Esophagus squamous epithelium (tissue), 5 donors: ENCODE measurements at regions not wholly inside any gene's neighbourhood (a gene's known extent, or its start where the extent isn't known, plus 50 kb on each side); places are given as distances from the start of the nearest gene placed in this dataset.

Experiments
- DNase-seq: peaks from one replicate; lab custom pipeline; 2025; lab: John Stamatoyannopoulos, UW
- H3K27ac ChIP-seq, 4 donors: fragments of 200-600 bp; sonication (generic); one replicate each; pipeline ENCODE4 v1.5.1; 2016 to 2019; ENCODE audit warnings: mild to moderate bottlenecking in 1 of 4
- H3K27me3 ChIP-seq, 4 donors: fragments of 200-600 bp; sonication (generic); 1 replicate in 3 of 4; 2 replicates in 1 of 4; pipeline versions ENCODE4 v1.5.1 to v1.6.0; 2017 to 2021; ENCODE audit warnings: antibody characterized with exemption in 1 of 4
- H3K36me3 ChIP-seq, 3 donors: fragments of 200-600 bp; sonication (generic); one replicate each; pipeline ENCODE4 v1.5.1; 2016 to 2019
- H3K4me1 ChIP-seq, 3 donors: fragments of 200-600 bp; sonication (generic); one replicate each; pipeline ENCODE4 v1.5.1; 2017 to 2019
- H3K4me3 ChIP-seq, 4 donors: fragments of 200-600 bp; sonication (generic); 1 replicate in 3 of 4; 2 replicates in 1 of 4; pipeline ENCODE4 v1.5.1; 2016 to 2019; ENCODE audit warnings: mild to moderate bottlenecking in 2 of 4, moderate library complexity in 1 of 4
- H3K9me3 ChIP-seq, 3 donors: fragments of 200-600 bp; sonication (generic); one replicate each; pipeline ENCODE4 v1.5.1; 2016 to 2019
- CTCF ChIP-seq, 6 experiments: fragments of 450-650 bp in 4 of 6; fragments of 200-600 bp in 2 of 6; sonication (generic) in 2 of 6; IDR thresholded peaks; one replicate each; pipeline ENCODE4 v1.5.1; 2016 to 2019; ENCODE audit warnings: antibody characterized with exemption in 6 of 6, mild to moderate bottlenecking in 4 of 6, moderate library complexity in 4 of 6
- POLR2A ChIP-seq, 4 donors: fragments of 450-650 bp; IDR thresholded peaks; one replicate each; pipeline ENCODE4 v1.6.1; 2017; ENCODE audit warnings: antibody characterized with exemption in 4 of 4, mild to moderate bottlenecking in 4 of 4, moderate library complexity in 3 of 4
- WGBS, 2 donors: methylation state at CpG; one replicate each; pipeline ENCODE4 v1.1.5; 2018; 5-methylcytosine and 5-hydroxymethylcytosine counted together
- intact Hi-C: fragments of 100-400 bp; cut with DNase I; formaldehyde crosslinking; loops from one replicate; pipeline ENCODE4 v1.15.0; 2022
- donor health status: DM: yes; HTN: yes; CAD: no.

DNA sequence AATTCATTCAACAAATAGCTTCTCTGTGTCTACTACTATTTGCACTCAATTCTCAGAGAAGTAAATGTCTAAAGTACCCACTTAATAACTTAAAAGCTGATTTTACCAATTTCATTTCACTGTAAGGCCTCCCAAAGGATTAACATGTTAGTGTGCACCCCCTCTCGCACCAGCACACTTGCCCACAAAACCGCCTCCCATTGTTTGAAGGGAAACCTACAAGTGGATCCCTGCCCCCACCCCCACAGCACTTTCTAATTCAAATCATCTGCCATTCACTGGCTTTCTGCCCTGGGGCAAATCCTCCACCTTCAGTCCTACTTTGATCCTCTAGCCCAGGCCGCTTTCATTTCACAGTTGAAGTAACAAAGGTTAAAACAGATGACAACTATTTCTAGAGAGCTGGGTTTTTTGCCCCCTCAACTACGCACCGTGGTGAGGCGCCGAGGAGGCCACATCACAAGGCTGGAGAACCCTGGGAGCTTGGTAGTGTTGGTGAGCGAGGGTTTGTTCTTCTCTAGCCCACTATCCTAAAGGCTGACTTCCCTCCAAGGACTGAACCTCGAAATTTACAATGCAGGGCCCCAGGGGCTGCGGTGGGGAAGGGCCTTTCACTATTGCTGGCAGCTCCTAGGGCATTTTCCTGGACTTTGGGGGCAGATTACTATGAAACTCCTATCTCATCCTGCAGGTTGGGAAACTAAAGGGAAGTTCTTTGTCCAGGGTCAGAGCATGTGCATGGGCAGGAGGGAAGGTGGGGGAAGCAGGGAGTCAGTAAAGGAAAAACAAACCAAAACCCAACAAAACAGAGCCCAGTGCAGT is 517.4 kb upstream of the ZMIZ1 start:
- peaks cover 0 to 32% (median 4%) of the 10 kb centered on the region in 3 donors for H3K4me1 ChIP-seq
- no peaks in the 10 kb centered on the region for H3K9me3 ChIP-seq
- 58 to 70% methylated on average over 3 to 9 of the region's 10 CpGs for WGBS, 2 donors
- peaks cover 0 to 7% (median 0%) of the 10 kb centered on the region in 4 donors for H3K27me3 ChIP-seq
- intact Hi-C loops: no loop called here
- no peaks in the 10 kb centered on the region for H3K36me3 ChIP-seq
- H3K27ac ChIP-seq: peak overlapping the region in 3 of 4 donors; percentile 43 to 81 (median 77)
- TF ChIP-seq CTCF (IDR thresholded peaks at IDR 0.05) (no peak), POLR2A (IDR thresholded peaks at IDR 0.05) (no peak)
- no peak for DNase-seq
- H3K4me3 ChIP-seq: no peak overlapping the region

DNA sequence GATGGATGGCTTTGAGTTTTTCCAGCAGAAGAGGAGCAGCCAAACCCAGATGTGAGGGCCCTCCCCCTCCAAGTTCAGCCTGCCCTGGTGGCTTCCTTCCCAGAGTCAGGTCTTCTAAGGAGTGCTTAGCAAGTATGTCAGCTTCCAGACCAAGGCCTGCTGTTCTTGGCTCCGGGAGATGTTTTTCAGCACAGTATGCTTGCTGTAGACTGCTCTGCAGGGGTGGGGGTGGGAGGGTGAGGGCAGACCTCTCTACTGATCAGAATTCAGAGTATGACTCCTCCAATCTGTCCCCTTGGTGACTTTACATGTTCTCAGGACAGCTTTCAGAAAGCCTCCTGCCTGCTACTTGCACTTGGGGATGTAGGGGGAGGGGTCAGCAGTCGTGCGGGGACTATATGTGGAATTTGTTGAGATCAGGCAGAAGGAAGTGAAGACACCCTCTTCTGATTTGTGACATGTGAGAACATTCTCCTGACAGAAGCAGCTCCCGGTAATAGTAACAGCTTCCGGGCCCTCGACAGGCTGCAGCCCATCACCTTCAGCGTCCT is 516.4 kb upstream of the ZMIZ1 start:
- H3K27ac ChIP-seq: peak overlapping the region; percentile 7 to 81 (median 64)
- DNase-seq: no peak
- TF ChIP-seq POLR2A (IDR thresholded peaks at IDR 0.05) (no peak), CTCF (IDR thresholded peaks at IDR 0.05) (no peak)
- peaks cover 0 to 32% (median 4%) of the 10 kb centered on the region in 3 donors for H3K4me1 ChIP-seq
- peaks cover 0 to 7% (median 0%) of the 10 kb centered on the region in 4 donors for H3K27me3 ChIP-seq
- H3K9me3 ChIP-seq: no peaks in the 10 kb centered on the region
- intact Hi-C loops: no loop called here
- WGBS, 2 donors: 44 to 76% methylated on average over 5 to 7 of the region's 7 CpGs
- H3K36me3 ChIP-seq: no peaks in the 10 kb centered on the region
- no peak overlapping the region for H3K4me3 ChIP-seq

DNA sequence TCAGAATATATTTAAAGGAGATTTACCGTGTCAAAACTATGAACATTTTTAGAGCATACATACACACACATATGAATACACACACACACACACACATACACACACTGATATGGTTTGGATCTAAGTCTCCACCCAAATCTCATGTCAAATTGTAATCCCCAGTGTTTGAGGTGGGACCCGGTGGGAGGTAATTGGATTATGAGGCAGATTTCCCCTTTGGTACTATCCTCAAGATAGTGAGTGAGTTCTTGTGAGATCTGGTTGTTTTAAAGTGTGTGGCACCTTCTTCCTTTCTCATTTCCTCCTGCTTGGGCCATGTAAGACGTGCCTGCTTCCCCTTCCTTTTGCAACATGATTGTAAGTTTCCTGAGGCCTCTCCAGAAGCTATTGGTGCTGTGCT is 515.0 kb upstream of the ZMIZ1 start:
- peaks cover 0 to 7% (median 0%) of the 10 kb centered on the region in 4 donors for H3K27me3 ChIP-seq
- H3K27ac ChIP-seq: no peak overlapping the region
- no peak for DNase-seq
- no peaks in the 10 kb centered on the region for H3K36me3 ChIP-seq
- H3K4me1 ChIP-seq: peaks cover 0 to 29% (median 4%) of the 10 kb centered on the region in 3 donors
- 65 to 73% methylated on average over 3 of the region's 3 CpGs for WGBS, 2 donors
- no peak for TF ChIP-seq CTCF (IDR thresholded peaks at IDR 0.05)
- no peak for TF ChIP-seq POLR2A (IDR thresholded peaks at IDR 0.05)
- H3K4me3 ChIP-seq: no peak overlapping the region
- H3K9me3 ChIP-seq: no peaks in the 10 kb centered on the region
- intact Hi-C loops: no loop called here

DNA sequence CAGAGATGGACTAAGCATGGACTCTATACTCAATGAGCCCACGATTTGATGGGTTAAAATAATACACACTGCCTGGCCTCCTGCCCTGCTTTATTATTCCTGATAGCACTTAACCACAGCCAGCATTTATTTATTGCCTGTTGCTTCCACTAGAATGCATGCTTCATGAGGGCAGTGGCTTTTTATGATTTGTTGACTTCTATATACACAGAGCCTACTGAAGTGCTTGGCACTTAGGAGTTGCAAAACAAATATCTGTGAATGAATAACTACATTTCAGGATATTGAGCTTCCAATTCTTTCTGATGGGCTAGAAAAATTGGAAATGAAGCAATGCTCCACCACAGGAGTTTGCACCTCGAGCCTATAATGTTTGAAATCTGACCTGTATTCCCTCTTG is 513.6 kb upstream of the ZMIZ1 start:
- Histone ChIP-seq H3K4me3 (no peak overlapping the region), H3K4me1 (peaks cover 0 to 24% (median 4%) of the 10 kb centered on the region in 3 donors), H3K9me3 (no peaks in the 10 kb centered on the region), H3K36me3 (no peaks in the 10 kb centered on the region), H3K27ac (no peak overlapping the region), H3K27me3 (no peaks in the 10 kb centered on the region)
- TF ChIP-seq CTCF (IDR thresholded peaks at IDR 0.05) (no peak), POLR2A (IDR thresholded peaks at IDR 0.05) (no peak)
- intact Hi-C loops: no loop called here
- no peak for DNase-seq
- 53 to 73% methylated on average over 2 of the region's 2 CpGs for WGBS, 2 donors
